Vagina (tissue), 2 donors: ENCODE measurements at regions not wholly inside any gene's neighbourhood (a gene's known extent, or its start where the extent isn't known, plus 50 kb on each side); places are given as distances from the start of the nearest gene placed in this dataset.

ENCODE experiments used
- POLR2A ChIP-seq, 2 donors: fragments of 450-650 bp; IDR thresholded peaks; one replicate each; pipeline ENCODE4 v1.6.1; 2017; ENCODE audit warnings: antibody characterized with exemption in 2 of 2, mild to moderate bottlenecking in 2 of 2, moderate library complexity in 2 of 2
- POLR2AphosphoS5 ChIP-seq, 2 donors: sonication (generic); formaldehyde crosslinking; IDR thresholded peaks; one replicate each; pipeline ENCODE4 v1.9.0; 2017; ENCODE audit warnings: antibody characterized with exemption in 2 of 2, mild to moderate bottlenecking in 2 of 2, low read depth in 1 of 2; ENCODE audit not compliant: insufficient read depth in 1 of 2
- TF ChIP-seq, protein P1 (sequence below), 3 experiments: fragments of 450-650 bp in 2 of 3; fragments of 200-600 bp in 1 of 3; sonication (generic) in 1 of 3; IDR thresholded peaks; one replicate each; pipeline ENCODE4 v1.5.1; 2017 to 2019; ENCODE audit warnings: antibody characterized with exemption in 3 of 3, mild to moderate bottlenecking in 2 of 3, moderate library complexity in 2 of 3

DNA sequence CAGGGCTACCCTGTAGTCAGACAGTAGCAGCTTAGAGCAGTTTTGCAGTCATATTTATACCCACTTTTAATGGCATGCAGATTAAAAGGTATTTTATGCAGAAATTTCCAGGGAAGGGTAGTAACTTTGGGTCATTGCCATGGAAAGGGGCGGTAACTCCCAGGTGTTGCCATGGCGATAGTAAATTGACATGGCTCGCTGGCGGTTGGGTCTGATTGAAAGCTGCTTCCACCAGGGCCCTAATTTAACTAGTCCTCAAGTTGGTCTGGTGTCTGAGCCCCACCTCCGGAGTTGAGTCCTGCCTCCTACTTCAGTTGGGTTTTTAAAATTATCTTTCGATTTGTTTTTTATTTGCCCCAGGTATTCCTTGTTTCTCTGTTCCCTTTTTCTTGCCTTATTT lies 70.1 kb downstream of the NAA11 start:
- TF ChIP-seq POLR2A (IDR thresholded peaks at IDR 0.05) = no peak
- TF ChIP-seq, protein P1, sequence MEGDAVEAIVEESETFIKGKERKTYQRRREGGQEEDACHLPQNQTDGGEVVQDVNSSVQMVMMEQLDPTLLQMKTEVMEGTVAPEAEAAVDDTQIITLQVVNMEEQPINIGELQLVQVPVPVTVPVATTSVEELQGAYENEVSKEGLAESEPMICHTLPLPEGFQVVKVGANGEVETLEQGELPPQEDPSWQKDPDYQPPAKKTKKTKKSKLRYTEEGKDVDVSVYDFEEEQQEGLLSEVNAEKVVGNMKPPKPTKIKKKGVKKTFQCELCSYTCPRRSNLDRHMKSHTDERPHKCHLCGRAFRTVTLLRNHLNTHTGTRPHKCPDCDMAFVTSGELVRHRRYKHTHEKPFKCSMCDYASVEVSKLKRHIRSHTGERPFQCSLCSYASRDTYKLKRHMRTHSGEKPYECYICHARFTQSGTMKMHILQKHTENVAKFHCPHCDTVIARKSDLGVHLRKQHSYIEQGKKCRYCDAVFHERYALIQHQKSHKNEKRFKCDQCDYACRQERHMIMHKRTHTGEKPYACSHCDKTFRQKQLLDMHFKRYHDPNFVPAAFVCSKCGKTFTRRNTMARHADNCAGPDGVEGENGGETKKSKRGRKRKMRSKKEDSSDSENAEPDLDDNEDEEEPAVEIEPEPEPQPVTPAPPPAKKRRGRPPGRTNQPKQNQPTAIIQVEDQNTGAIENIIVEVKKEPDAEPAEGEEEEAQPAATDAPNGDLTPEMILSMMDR (IDR thresholded peaks at IDR 0.05) = no peak
- no peak for TF ChIP-seq POLR2AphosphoS5 (IDR thresholded peaks at IDR 0.05; ENCODE audit: insufficient read depth in 1 of 2, low read depth in 1 of 2)
